ENCODE measurements at regions not wholly inside any gene's neighbourhood (a gene's known extent, or its start where the extent isn't known, plus 50 kb on each side); places are given as distances from the start of the nearest gene placed in this dataset.
"Not testable (repeated sequence)": the region's sequence is repeated elsewhere in the genome, so short reads cannot be mapped to it uniquely, and the experiment has no call there.

DNA sequence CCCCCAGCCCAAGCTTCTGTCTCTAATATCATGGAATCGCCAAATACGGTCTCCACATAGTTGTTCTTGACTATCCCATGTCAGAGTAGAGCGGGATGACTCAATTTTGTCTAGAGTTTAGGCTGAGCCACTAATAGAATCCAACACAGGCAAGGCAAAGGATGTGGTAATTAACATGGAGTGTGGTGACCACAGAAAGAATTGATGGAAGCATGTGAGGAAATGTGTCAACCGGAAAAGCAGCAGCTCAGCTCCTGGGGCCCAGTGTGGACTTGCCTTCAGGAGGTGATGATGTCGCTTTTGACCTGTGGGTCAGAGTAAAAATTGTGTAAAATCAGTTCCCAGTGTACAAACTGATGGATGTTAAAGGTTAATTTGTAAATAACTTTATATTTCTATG, 139.3 kb upstream of the KLF6 start:
- H3F3A ChIP-seq (ENCODE audit: control insufficient read depth, insufficient read depth), result no peaks in the 10 kb centered on the region
- no peaks in the 10 kb centered on the region for H4K20me1 ChIP-seq (ENCODE audit: control insufficient read depth, insufficient read depth, low read depth, low read length)
- peaks cover under 1% of the 10 kb centered on the region; the same call in 1 of the 2 replicates for H3K9me3 ChIP-seq (ENCODE audit: control insufficient read depth, insufficient read depth, low read length)
- TF ChIP-seq, protein P1, sequence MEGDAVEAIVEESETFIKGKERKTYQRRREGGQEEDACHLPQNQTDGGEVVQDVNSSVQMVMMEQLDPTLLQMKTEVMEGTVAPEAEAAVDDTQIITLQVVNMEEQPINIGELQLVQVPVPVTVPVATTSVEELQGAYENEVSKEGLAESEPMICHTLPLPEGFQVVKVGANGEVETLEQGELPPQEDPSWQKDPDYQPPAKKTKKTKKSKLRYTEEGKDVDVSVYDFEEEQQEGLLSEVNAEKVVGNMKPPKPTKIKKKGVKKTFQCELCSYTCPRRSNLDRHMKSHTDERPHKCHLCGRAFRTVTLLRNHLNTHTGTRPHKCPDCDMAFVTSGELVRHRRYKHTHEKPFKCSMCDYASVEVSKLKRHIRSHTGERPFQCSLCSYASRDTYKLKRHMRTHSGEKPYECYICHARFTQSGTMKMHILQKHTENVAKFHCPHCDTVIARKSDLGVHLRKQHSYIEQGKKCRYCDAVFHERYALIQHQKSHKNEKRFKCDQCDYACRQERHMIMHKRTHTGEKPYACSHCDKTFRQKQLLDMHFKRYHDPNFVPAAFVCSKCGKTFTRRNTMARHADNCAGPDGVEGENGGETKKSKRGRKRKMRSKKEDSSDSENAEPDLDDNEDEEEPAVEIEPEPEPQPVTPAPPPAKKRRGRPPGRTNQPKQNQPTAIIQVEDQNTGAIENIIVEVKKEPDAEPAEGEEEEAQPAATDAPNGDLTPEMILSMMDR (IDR thresholded peaks at IDR 0.05; ENCODE audit: low read depth, low read length, poor library complexity, severe bottlenecking), result no peak
- TF ChIP-seq EZH2phosphoT487 (IDR thresholded peaks at IDR 0.05; ENCODE audit: borderline replicate concordance, low read length), result no peak
- H3K36me3 ChIP-seq (ENCODE audit: control insufficient read depth, low read length), result no peaks in the 10 kb centered on the region
- H3K27ac ChIP-seq (ENCODE audit: low read depth, low read length), result no peak overlapping the region
- no peaks in the 10 kb centered on the region for H3K79me2 ChIP-seq (ENCODE audit: control insufficient read depth, low read length)
- no peak overlapping the region for H3K4me2 ChIP-seq (ENCODE audit: low read length)
- no peaks in the 10 kb centered on the region for H3K27me3 ChIP-seq (ENCODE audit: control insufficient read depth, low read length)
- H3K4me1 ChIP-seq (ENCODE audit: control insufficient read depth, low read length), result no peaks in the 10 kb centered on the region
- H3K4me3 ChIP-seq (ENCODE audit: low read length), result no peak overlapping the region
- H3K9me2 ChIP-seq (replicated peaks; ENCODE audit: control insufficient read depth, low read length), result no peaks in the 10 kb centered on the region

DNA sequence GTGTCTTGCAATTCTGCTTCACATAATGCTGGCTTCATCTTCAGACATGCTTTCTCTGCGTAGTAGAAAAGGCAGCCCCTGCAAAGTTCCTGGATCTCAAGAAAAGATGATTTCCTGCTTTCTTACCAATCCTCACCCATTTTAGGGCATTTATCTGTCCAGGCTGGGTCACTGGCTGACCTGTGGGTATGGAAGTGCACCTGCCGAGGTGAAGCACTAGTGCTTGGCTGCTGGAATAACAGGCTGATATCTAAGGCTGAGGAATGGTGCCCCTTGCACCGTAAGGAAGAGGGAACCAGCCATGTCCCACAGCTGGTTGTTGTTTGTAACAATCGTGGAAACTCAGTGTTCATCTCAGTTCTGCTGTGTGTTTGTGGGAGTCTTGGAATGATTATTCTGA, 138.0 kb upstream of the KLF6 start:
- Histone ChIP-seq H3K4me2 (ENCODE audit: low read length) (no peak overlapping the region), H3F3A (ENCODE audit: control insufficient read depth, insufficient read depth) (no peaks in the 10 kb centered on the region), H3K27ac (ENCODE audit: low read depth, low read length) (no peak overlapping the region), H3K4me3 (ENCODE audit: low read length) (no peak overlapping the region), H3K9me2 (replicated peaks; ENCODE audit: control insufficient read depth, low read length) (no peaks in the 10 kb centered on the region), H3K4me1 (ENCODE audit: control insufficient read depth, low read length) (no peaks in the 10 kb centered on the region), H4K20me1 (ENCODE audit: control insufficient read depth, insufficient read depth, low read depth, low read length) (no peaks in the 10 kb centered on the region), H3K79me2 (ENCODE audit: control insufficient read depth, low read length) (no peaks in the 10 kb centered on the region), H3K36me3 (ENCODE audit: control insufficient read depth, low read length) (no peaks in the 10 kb centered on the region), H3K27me3 (ENCODE audit: control insufficient read depth, low read length) (no peaks in the 10 kb centered on the region), H3K9me3 (ENCODE audit: control insufficient read depth, insufficient read depth, low read length) (peaks cover 6% of the 10 kb centered on the region; the same call in 1 of the 2 replicates)
- TF ChIP-seq, protein P1 (IDR thresholded peaks at IDR 0.05; ENCODE audit: low read depth, low read length, poor library complexity, severe bottlenecking), result no peak
- no peak for TF ChIP-seq EZH2phosphoT487 (IDR thresholded peaks at IDR 0.05; ENCODE audit: borderline replicate concordance, low read length)

DNA sequence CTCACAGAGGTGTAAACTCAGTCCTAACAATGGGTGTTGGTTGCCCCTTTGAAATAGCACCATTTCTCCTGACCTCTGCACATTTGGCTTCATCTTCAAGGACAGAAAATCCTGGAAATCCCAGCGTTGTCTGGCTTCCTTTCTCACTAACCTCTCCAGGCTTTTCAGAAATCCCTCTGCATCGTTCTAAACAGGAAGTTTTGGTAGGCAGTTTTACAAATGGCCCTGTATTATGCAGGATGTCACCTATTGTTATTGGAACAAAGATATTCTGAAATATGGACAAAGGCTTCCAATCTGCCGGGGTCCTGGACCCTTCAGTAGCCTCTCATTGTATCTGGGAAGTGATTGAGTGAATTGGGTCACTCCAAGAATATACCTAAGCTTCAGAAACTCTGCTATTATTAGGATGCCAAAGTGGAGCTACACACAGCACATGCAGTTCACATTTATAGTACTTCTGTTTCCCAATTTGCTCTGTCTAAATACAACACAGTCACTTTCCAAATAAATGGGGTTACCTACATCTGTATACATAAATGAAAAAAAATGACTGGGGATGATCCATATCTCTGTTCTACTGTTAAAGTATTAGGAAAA, 134.8 kb upstream of the KLF6 start:
- no peak overlapping the region for H3K4me2 ChIP-seq (ENCODE audit: low read length)
- H3K4me1 ChIP-seq (ENCODE audit: control insufficient read depth, low read length), result no peaks in the 10 kb centered on the region
- H3K27ac ChIP-seq (ENCODE audit: low read depth, low read length), result no peak overlapping the region
- H3K4me3 ChIP-seq (ENCODE audit: low read length), result no peak overlapping the region
- H4K20me1 ChIP-seq (ENCODE audit: control insufficient read depth, insufficient read depth, low read depth, low read length), result no peaks in the 10 kb centered on the region
- TF ChIP-seq, protein P1 (IDR thresholded peaks at IDR 0.05; ENCODE audit: low read depth, low read length, poor library complexity, severe bottlenecking), result no peak
- no peak for TF ChIP-seq EZH2phosphoT487 (IDR thresholded peaks at IDR 0.05; ENCODE audit: borderline replicate concordance, low read length)
- H3K36me3 ChIP-seq (ENCODE audit: control insufficient read depth, low read length), result no peaks in the 10 kb centered on the region
- H3K9me2 ChIP-seq (replicated peaks; ENCODE audit: control insufficient read depth, low read length), result no peaks in the 10 kb centered on the region
- H3K27me3 ChIP-seq (ENCODE audit: control insufficient read depth, low read length), result no peaks in the 10 kb centered on the region
- peaks cover 6% of the 10 kb centered on the region; the same call in 1 of the 2 replicates for H3K9me3 ChIP-seq (ENCODE audit: control insufficient read depth, insufficient read depth, low read length)
- no peaks in the 10 kb centered on the region for H3F3A ChIP-seq (ENCODE audit: control insufficient read depth, insufficient read depth)
- H3K79me2 ChIP-seq (ENCODE audit: control insufficient read depth, low read length), result no peaks in the 10 kb centered on the region

DNA sequence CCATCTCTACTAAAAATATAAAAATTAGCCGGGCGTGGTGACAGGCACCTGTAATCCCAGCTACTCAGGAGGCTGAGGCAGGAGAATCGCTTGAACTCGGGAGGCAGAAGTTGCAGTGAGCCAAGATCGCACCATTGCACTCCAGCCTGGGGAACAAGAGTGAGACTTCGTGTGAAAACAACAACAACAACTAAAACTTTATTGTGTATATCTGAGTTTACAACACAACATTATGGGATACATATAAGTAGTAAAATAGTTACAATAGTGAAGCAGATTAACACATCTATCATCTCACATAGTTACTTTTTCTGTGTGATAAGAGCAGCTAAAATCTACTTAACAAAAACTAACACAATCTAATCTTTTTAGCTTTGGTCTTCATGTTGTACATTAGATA, 132.4 kb upstream of the KLF6 start:
- H3K4me1 ChIP-seq (ENCODE audit: control insufficient read depth, low read length); H4K20me1 ChIP-seq (ENCODE audit: control insufficient read depth, insufficient read depth, low read depth, low read length); H3K9me2 ChIP-seq (replicated peaks; ENCODE audit: control insufficient read depth, low read length); H3F3A ChIP-seq (ENCODE audit: control insufficient read depth, insufficient read depth); H3K27me3 ChIP-seq (ENCODE audit: control insufficient read depth, low read length); H3K4me3 ChIP-seq (ENCODE audit: low read length); H3K36me3 ChIP-seq (ENCODE audit: control insufficient read depth, low read length); H3K79me2 ChIP-seq (ENCODE audit: control insufficient read depth, low read length); H3K9me3 ChIP-seq (ENCODE audit: control insufficient read depth, insufficient read depth, low read length); H3K4me2 ChIP-seq (ENCODE audit: low read length); H3K27ac ChIP-seq (ENCODE audit: low read depth, low read length): not testable (repeated sequence)
